H9 (cell line): ENCODE measurements at regions not wholly inside any gene's neighbourhood (a gene's known extent, or its start where the extent isn't known, plus 50 kb on each side); places are given as distances from the start of the nearest gene placed in this dataset.

ENCODE experiments used
- DNase-seq: peaks from one replicate; pipeline ENCODE4 v3.0.0-alpha.2; 2017
- H2AFZ ChIP-seq: one replicate; pipeline ENCODE4 v1.6.1; 2013; ENCODE audit warnings: mild to moderate bottlenecking, low read length, control low read depth, moderate library complexity
- H2AK5ac ChIP-seq: 2 replicates; pipeline ENCODE4 v1.6.1; 2013; ENCODE audit warnings: low read length, control low read depth, mixed read lengths; ENCODE audit not compliant: insufficient read length
- H2BK120ac ChIP-seq: one replicate; pipeline ENCODE4 v1.6.1; 2013; ENCODE audit warnings: low read depth, mild to moderate bottlenecking, low read length, control low read depth, inconsistent platforms; ENCODE audit not compliant: poor library complexity, severe bottlenecking
- H2BK12ac ChIP-seq: 2 replicates; pipeline ENCODE4 v1.6.1; 2013; ENCODE audit warnings: low read length, control low read depth, mixed read lengths, low read depth; ENCODE audit not compliant: insufficient read length
- H2BK15ac ChIP-seq: 2 replicates; pipeline ENCODE4 v1.6.1; 2013; ENCODE audit warnings: low read depth, low read length, control low read depth
- H2BK20ac ChIP-seq: one replicate; pipeline ENCODE4 v1.6.1; 2013; ENCODE audit warnings: low read depth, mild to moderate bottlenecking, low read length, control low read depth, inconsistent platforms; ENCODE audit not compliant: poor library complexity, severe bottlenecking
- H2BK5ac ChIP-seq: 2 replicates; pipeline ENCODE4 v1.6.1; 2013; ENCODE audit warnings: low read length, control low read depth, mixed read lengths; ENCODE audit not compliant: insufficient read length
- H3K14ac ChIP-seq: 2 replicates; pipeline ENCODE4 v1.6.1; 2013; ENCODE audit warnings: low read length, control low read depth; ENCODE audit not compliant: insufficient read depth
- H3K18ac ChIP-seq: 2 replicates; pipeline ENCODE4 v1.6.1; 2013; ENCODE audit warnings: low read depth, mild to moderate bottlenecking, mixed read lengths, low read length, control low read depth; ENCODE audit not compliant: insufficient read length
- H3K23ac ChIP-seq: 2 replicates; pipeline ENCODE4 v1.6.1; 2013; ENCODE audit warnings: low read length, control low read depth, mixed read lengths, low read depth; ENCODE audit not compliant: insufficient read length
- H3K23me2 ChIP-seq: 2 replicates; pipeline ENCODE4 v1.6.1; 2013; ENCODE audit warnings: low read depth, mild to moderate bottlenecking, mixed read lengths, low read length, control low read depth; ENCODE audit not compliant: insufficient read length, poor library complexity, severe bottlenecking
- H3K27ac ChIP-seq: 2 replicates; pipeline ENCODE4 v1.5.1; 2013; ENCODE audit warnings: low read length, control low read depth, mixed read lengths, low read depth; ENCODE audit not compliant: insufficient read length
- H3K27me3 ChIP-seq: 2 replicates; pipeline ENCODE4 v1.6.1; 2013; ENCODE audit warnings: low read length, control low read depth, inconsistent platforms; ENCODE audit not compliant: insufficient read depth
- H3K4ac ChIP-seq: 2 replicates; pipeline ENCODE4 v1.6.1; 2013; ENCODE audit warnings: low read depth, mild to moderate bottlenecking, control low read depth, inconsistent platforms, low read length, moderate library complexity
- H3K4me1 ChIP-seq: 2 replicates; pipeline ENCODE4 v1.6.1; 2013; ENCODE audit warnings: low read length, control low read depth, inconsistent platforms; ENCODE audit not compliant: insufficient read depth
- H3K4me2 ChIP-seq: 2 replicates; pipeline ENCODE4 v1.6.1; 2013; ENCODE audit warnings: low read length, control low read depth, mixed read lengths; ENCODE audit not compliant: insufficient read length, insufficient read depth
- H3K56ac ChIP-seq: 2 replicates; pipeline ENCODE4 v1.6.1; 2013; ENCODE audit warnings: low read depth, mild to moderate bottlenecking, mixed read lengths, low read length, control low read depth; ENCODE audit not compliant: insufficient read length
- H3K79me1 ChIP-seq: 2 replicates; pipeline ENCODE4 v1.6.1; 2013; ENCODE audit warnings: low read depth, mild to moderate bottlenecking, moderate library complexity, low read length, control low read depth, inconsistent platforms; ENCODE audit not compliant: insufficient read depth, poor library complexity, severe bottlenecking
- H3K79me2 ChIP-seq: 2 replicates; pipeline ENCODE4 v1.6.1; 2013; ENCODE audit warnings: low read length, control low read depth, inconsistent platforms; ENCODE audit not compliant: insufficient read depth
- H3K9ac ChIP-seq: 2 replicates; pipeline ENCODE4 v1.6.1; 2013; ENCODE audit warnings: low read length, control low read depth, mixed read lengths; ENCODE audit not compliant: insufficient read length; ENCODE audit errors: extremely low read depth
- H3K9me3 ChIP-seq: one replicate; pipeline ENCODE4 v1.6.1; 2013; ENCODE audit warnings: low read depth, low read length, inconsistent platforms; ENCODE audit not compliant: control insufficient read depth
- H3T11ph ChIP-seq: one replicate; pipeline ENCODE4 v1.6.1; 2013; ENCODE audit warnings: mild to moderate bottlenecking, low read length, control low read depth, inconsistent platforms
- H4K20me1 ChIP-seq: one replicate; pipeline ENCODE4 v1.6.1; 2013; ENCODE audit not compliant: control insufficient read depth, insufficient read length, insufficient read depth
- H4K5ac ChIP-seq: 2 replicates; pipeline ENCODE4 v1.6.1; 2013; ENCODE audit warnings: low read depth, mild to moderate bottlenecking, mixed read lengths, low read length, control low read depth; ENCODE audit not compliant: insufficient read length
- H4K8ac ChIP-seq: replicated peaks from 2 replicates; pipeline ENCODE4 v1.6.1; 2013; ENCODE audit warnings: low read length, control low read depth, mixed read lengths, low read depth; ENCODE audit not compliant: insufficient read length
- H4K91ac ChIP-seq: 2 replicates; pipeline ENCODE4 v1.6.1; 2013; ENCODE audit warnings: low read depth, mild to moderate bottlenecking, moderate library complexity, mixed read lengths, low read length, control low read depth; ENCODE audit not compliant: insufficient read length
- H3K27ac Mint-ChIP-seq, 3 experiments: 2 replicates in 2 of 3; 3 replicates in 1 of 3; pipeline ENCODE4 v1.8.0; 2020 to 2021; ENCODE audit warnings: mixed read lengths in 3 of 3, mild to moderate bottlenecking in 1 of 3, moderate library complexity in 1 of 3
- H3K27me3 Mint-ChIP-seq: 2 replicates; pipeline ENCODE4 v1.8.0; 2021; ENCODE audit warnings: low read depth, mild to moderate bottlenecking, moderate library complexity, mixed read lengths
- H3K36me3 Mint-ChIP-seq, 3 experiments: 2 replicates in 2 of 3; 3 replicates in 1 of 3; pipeline ENCODE4 v1.8.0; 2020 to 2021; ENCODE audit warnings: low read depth in 3 of 3, mixed read lengths in 3 of 3; ENCODE audit not compliant: insufficient read depth in 1 of 3
- H3K4me1 Mint-ChIP-seq, 2 experiments: 2 replicates each; pipeline ENCODE4 v1.8.0; 2020; ENCODE audit warnings: mixed read lengths in 2 of 2
- H3K4me3 Mint-ChIP-seq, 2 experiments: 2 replicates in 1 of 2; 3 replicates in 1 of 2; pipeline ENCODE4 v1.8.0; 2020 to 2021; ENCODE audit warnings: mild to moderate bottlenecking in 2 of 2, mixed read lengths in 2 of 2, moderate library complexity in 1 of 2
- H3K9me3 Mint-ChIP-seq, 2 experiments: 2 replicates in 1 of 2; 3 replicates in 1 of 2; pipeline ENCODE4 v1.8.0; 2020; ENCODE audit warnings: mild to moderate bottlenecking in 2 of 2, mixed read lengths in 2 of 2, moderate library complexity in 1 of 2
- WGBS: extraction: QIAGEN DNeasy Blood & Tissue Kit; methylation state at CpG from one replicate; pipeline ENCODE4 v1.1.7; 2013; ENCODE audit warnings: missing lambda C conversion rate, low lambda C conversion rate, mixed read lengths; ENCODE audit not compliant: insufficient read length; ENCODE audit errors: extremely low coverage; 5-methylcytosine and 5-hydroxymethylcytosine counted together
- TF ChIP-seq, protein P1 (sequence below): fragments of 200-600 bp; sonication (generic); conservative IDR thresholded peaks from 3 replicates; pipeline ENCODE4 v1.8.0; 2021; ENCODE audit warnings: antibody characterized with exemption, mild to moderate bottlenecking

DNA sequence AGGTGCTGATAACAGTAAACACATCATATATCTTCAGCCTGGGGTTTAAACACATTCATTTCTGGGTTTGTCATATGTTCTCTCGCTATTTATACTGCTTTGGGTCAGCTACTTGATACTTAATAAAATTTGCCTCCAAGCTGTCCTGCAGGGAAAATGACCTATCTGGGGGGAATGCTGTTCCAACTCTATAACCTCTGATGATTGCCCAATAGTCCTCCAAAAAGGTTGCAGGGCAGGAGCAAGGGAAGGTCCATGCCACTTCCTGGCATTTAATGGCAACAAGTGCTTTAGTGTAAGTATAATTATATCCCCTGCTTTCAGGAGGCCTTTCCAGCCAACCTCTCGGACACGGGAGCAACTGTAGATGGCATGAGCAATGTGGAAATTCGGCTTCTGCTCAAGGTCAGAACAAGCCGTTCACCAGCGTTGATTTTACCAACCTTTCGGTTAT lies 198.0 kb upstream of the EEA1 start:
- Histone ChIP-seq H3K4ac (no peak overlapping the region), H4K5ac (no peak overlapping the region), H3K79me1 (no peaks in the 10 kb centered on the region), H3K9me3 (no peaks in the 10 kb centered on the region), H3K9ac (no peak overlapping the region), H3K4me1 (no peaks in the 10 kb centered on the region), H3K79me2 (no peaks in the 10 kb centered on the region), H3T11ph (no peak overlapping the region), H2AK5ac (no peak overlapping the region), H4K91ac (no peak overlapping the region), H2BK15ac (no peak overlapping the region), H3K4me2 (no peak overlapping the region), H3K23me2 (no peaks in the 10 kb centered on the region), H2BK12ac (no peak overlapping the region), H4K8ac (no peak overlapping the region), H3K14ac (no peak overlapping the region), H2BK120ac (no peak overlapping the region), H3K23ac (no peak overlapping the region), H2BK20ac (no peak overlapping the region), H3K18ac (no peak overlapping the region), H2BK5ac (no peak overlapping the region), H3K56ac (no peak overlapping the region), H4K20me1 (no peaks in the 10 kb centered on the region), H3K27ac (no peak overlapping the region), H2AFZ (no peak overlapping the region), H3K27me3 (no peaks in the 10 kb centered on the region)
- no peaks in the 10 kb centered on the region for H3K9me3 Mint-ChIP-seq
- no peaks in the 10 kb centered on the region for H3K36me3 Mint-ChIP-seq
- no peak overlapping the region for H3K27ac Mint-ChIP-seq
- no peak for DNase-seq
- H3K27me3 Mint-ChIP-seq = no peaks in the 10 kb centered on the region
- H3K4me1 Mint-ChIP-seq = peaks cover 3 to 4% of the 10 kb centered on the region in 2 experiments; a peak in 3 of 4 replicates
- TF ChIP-seq, protein P1, sequence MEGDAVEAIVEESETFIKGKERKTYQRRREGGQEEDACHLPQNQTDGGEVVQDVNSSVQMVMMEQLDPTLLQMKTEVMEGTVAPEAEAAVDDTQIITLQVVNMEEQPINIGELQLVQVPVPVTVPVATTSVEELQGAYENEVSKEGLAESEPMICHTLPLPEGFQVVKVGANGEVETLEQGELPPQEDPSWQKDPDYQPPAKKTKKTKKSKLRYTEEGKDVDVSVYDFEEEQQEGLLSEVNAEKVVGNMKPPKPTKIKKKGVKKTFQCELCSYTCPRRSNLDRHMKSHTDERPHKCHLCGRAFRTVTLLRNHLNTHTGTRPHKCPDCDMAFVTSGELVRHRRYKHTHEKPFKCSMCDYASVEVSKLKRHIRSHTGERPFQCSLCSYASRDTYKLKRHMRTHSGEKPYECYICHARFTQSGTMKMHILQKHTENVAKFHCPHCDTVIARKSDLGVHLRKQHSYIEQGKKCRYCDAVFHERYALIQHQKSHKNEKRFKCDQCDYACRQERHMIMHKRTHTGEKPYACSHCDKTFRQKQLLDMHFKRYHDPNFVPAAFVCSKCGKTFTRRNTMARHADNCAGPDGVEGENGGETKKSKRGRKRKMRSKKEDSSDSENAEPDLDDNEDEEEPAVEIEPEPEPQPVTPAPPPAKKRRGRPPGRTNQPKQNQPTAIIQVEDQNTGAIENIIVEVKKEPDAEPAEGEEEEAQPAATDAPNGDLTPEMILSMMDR = no peak
- no CpG with 5 or more reads among the region's 7 CpGs for WGBS
- H3K4me3 Mint-ChIP-seq = no peak overlapping the region
